Mammary epithelial cell (primary cell): ENCODE measurements at regions not wholly inside any gene's neighbourhood (a gene's known extent, or its start where the extent isn't known, plus 50 kb on each side); places are given as distances from the start of the nearest gene placed in this dataset.

Source experiments
- CTCF ChIP-seq, 2 donors: IDR thresholded peaks in 1 of 2; conservative IDR thresholded peaks in 1 of 2; 2 replicates each; pipeline ENCODE4 v1.5.1; 2011 to 2012; ENCODE audit warnings: inconsistent platforms in 2 of 2, low read length in 2 of 2, mild to moderate bottlenecking in 2 of 2, control low read depth in 1 of 2, low read depth in 1 of 2; ENCODE audit not compliant: insufficient read depth in 1 of 2; ENCODE audit errors: extremely low read depth in 1 of 2
- EZH2 ChIP-seq: IDR thresholded peaks from 2 replicates; pipeline ENCODE4 v1.6.1; 2012; ENCODE audit warnings: low read length, inconsistent platforms, borderline replicate concordance

- no peak for TF ChIP-seq CTCF (conservative IDR thresholded peaks at IDR 0.05 in 1 of 2, IDR thresholded peaks at IDR 0.05 in 1 of 2; ENCODE audit: extremely low read depth in 1 of 2, insufficient read depth in 1 of 2, low read depth in 1 of 2, low read length in 2 of 2)
- TF ChIP-seq EZH2: no peak
Measured at GRCh38 chr5:62762503-62762902, 183.9 kb downstream of the LRRC70 start.
